ENCODE measurements at regions not wholly inside any gene's neighbourhood (a gene's known extent, or its start where the extent isn't known, plus 50 kb on each side); places are given as distances from the start of the nearest gene placed in this dataset.

DNA sequence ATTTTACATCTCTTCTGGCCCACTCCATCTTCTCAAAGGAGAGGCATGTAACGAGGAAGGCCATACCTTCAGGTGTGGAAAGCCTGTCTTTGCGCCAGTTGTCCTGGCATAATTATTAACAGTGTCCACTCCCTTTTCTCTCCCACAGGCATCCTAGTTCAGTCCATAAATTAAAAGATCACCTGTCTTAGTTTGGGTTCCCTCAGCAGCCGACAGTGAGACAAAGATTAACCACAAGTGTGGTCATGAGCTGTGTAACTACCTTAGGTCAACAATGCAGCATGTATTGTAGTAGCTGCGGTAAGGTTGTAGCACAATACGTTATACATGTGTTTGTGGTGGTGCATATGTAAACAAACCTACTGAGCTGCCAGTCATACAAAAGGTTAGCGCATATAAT is 103.3 kb upstream of the GALNT15 start:
- no peak for TF ChIP-seq POLR2A (IDR thresholded peaks at IDR 0.05)
- TF ChIP-seq, protein P1, sequence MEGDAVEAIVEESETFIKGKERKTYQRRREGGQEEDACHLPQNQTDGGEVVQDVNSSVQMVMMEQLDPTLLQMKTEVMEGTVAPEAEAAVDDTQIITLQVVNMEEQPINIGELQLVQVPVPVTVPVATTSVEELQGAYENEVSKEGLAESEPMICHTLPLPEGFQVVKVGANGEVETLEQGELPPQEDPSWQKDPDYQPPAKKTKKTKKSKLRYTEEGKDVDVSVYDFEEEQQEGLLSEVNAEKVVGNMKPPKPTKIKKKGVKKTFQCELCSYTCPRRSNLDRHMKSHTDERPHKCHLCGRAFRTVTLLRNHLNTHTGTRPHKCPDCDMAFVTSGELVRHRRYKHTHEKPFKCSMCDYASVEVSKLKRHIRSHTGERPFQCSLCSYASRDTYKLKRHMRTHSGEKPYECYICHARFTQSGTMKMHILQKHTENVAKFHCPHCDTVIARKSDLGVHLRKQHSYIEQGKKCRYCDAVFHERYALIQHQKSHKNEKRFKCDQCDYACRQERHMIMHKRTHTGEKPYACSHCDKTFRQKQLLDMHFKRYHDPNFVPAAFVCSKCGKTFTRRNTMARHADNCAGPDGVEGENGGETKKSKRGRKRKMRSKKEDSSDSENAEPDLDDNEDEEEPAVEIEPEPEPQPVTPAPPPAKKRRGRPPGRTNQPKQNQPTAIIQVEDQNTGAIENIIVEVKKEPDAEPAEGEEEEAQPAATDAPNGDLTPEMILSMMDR (IDR thresholded peaks at IDR 0.05): no peak
- no peak for TF ChIP-seq POLR2AphosphoS5 (IDR thresholded peaks at IDR 0.05)
